ENCODE measurements at regions not wholly inside any gene's neighbourhood (a gene's known extent, or its start where the extent isn't known, plus 50 kb on each side); places are given as distances from the start of the nearest gene placed in this dataset.

- TF ChIP-seq POLR2A (IDR thresholded peaks at IDR 0.05) (no peak), CTCF (IDR thresholded peaks at IDR 0.05) (no peak)
These were observed 278.8 kb upstream of the DIAPH2 start for GRCh38 chrX:96405842-96406241.

Measured in heart left ventricle (tissue), 13 donors.